Neural cell (in vitro differentiated cells): ENCODE measurements at regions not wholly inside any gene's neighbourhood (a gene's known extent, or its start where the extent isn't known, plus 50 kb on each side); places are given as distances from the start of the nearest gene placed in this dataset.

ENCODE experiments used
- H2AFZ ChIP-seq: fragments of 200-600, 300-800 bp; sonication (generic), shearing (Covaris generic); 2 replicates; pipeline ENCODE4 v1.6.0; 2014; ENCODE audit warnings: low read depth, mild to moderate bottlenecking, antibody characterized with exemption, low read length, moderate library complexity
- H3F3A ChIP-seq: fragments of 200-600 bp; shearing (Covaris generic); 2 replicates; pipeline ENCODE4 v1.6.1; 2016; ENCODE audit warnings: mild to moderate bottlenecking, moderate library complexity, mixed read lengths, antibody characterized with exemption, low read length; ENCODE audit not compliant: insufficient read depth, poor library complexity, severe bottlenecking
- H3K27ac ChIP-seq: fragments of 200-600, 300-800 bp; sonication (generic), shearing (Covaris generic); 2 replicates; pipeline ENCODE4 v1.5.1; 2014; ENCODE audit warnings: mild to moderate bottlenecking, low read length, moderate library complexity
- H3K27me3 ChIP-seq: fragments of 300-800, 200-600 bp; sonication (generic), shearing (Covaris generic); 2 replicates; pipeline ENCODE4 v1.6.0; 2014; ENCODE audit warnings: mild to moderate bottlenecking, low read depth, low read length, moderate library complexity; ENCODE audit not compliant: insufficient read depth
- H3K36me3 ChIP-seq: fragments of 300-800, 200-600 bp; sonication (generic), shearing (Covaris generic); 2 replicates; pipeline ENCODE4 v1.5.1; 2014; ENCODE audit warnings: mild to moderate bottlenecking, antibody characterized with exemption, low read length, moderate library complexity; ENCODE audit not compliant: insufficient read depth
- H3K4me2 ChIP-seq: fragments of 300-800, 200-600 bp; sonication (generic), shearing (Covaris generic); 2 replicates; pipeline ENCODE4 v1.6.0; 2014; ENCODE audit warnings: mild to moderate bottlenecking, low read length
- H3K4me3 ChIP-seq: fragments of 300-800, 200-600 bp; sonication (generic), shearing (Covaris generic); 2 replicates; pipeline ENCODE4 v1.5.1; 2014; ENCODE audit warnings: mild to moderate bottlenecking, low read length, moderate library complexity
- H3K79me2 ChIP-seq: fragments of 200-600 bp; shearing (Covaris generic); replicated peaks from 2 replicates; pipeline ENCODE4 v1.6.0; 2014; ENCODE audit warnings: mild to moderate bottlenecking, low read length, moderate library complexity; ENCODE audit not compliant: insufficient read depth
- H3K9ac ChIP-seq: fragments of 300-800, 200-600 bp; sonication (generic), shearing (Covaris generic); 2 replicates; pipeline ENCODE4 v1.6.1; 2016; ENCODE audit warnings: mild to moderate bottlenecking, low read length, mixed read lengths
- H3K9me2 ChIP-seq: fragments of 200-600 bp; shearing (Covaris generic); 2 replicates; pipeline ENCODE4 v1.6.1; 2016; ENCODE audit warnings: mild to moderate bottlenecking, low read length, mixed read lengths; ENCODE audit not compliant: insufficient read depth
- H3K9me3 ChIP-seq: fragments of 200-600, 300-800 bp; sonication (generic), shearing (Covaris generic); 2 replicates; pipeline ENCODE4 v1.6.1; 2016; ENCODE audit warnings: mild to moderate bottlenecking, mixed run types, low read length, moderate library complexity, mixed read lengths
- H4K20me1 ChIP-seq: fragments of 200-600 bp; shearing (Covaris generic); 2 replicates; pipeline ENCODE4 v1.6.1; 2016; ENCODE audit warnings: mild to moderate bottlenecking, mixed run types; ENCODE audit not compliant: insufficient read depth
- EP300 ChIP-seq: fragments of 450-650 bp; conservative IDR thresholded peaks from 2 replicates; pipeline ENCODE4 v1.6.1; 2014; ENCODE audit warnings: antibody characterized with exemption, mild to moderate bottlenecking, moderate library complexity; ENCODE audit not compliant: poor library complexity, severe bottlenecking
- EZH2 ChIP-seq: fragments of 200-600, 300-800 bp; shearing (Covaris generic), sonication (generic); IDR thresholded peaks from 2 replicates; pipeline ENCODE4 v1.6.1; 2014; ENCODE audit warnings: antibody characterized with exemption, low read length, borderline replicate concordance, mild to moderate bottlenecking; ENCODE audit not compliant: insufficient read depth, poor library complexity, severe bottlenecking
- MXI1 ChIP-seq: fragments of 450-650 bp; conservative IDR thresholded peaks from 2 replicates; pipeline ENCODE4 v1.6.1; 2014; ENCODE audit warnings: antibody characterized with exemption, mild to moderate bottlenecking; ENCODE audit not compliant: poor library complexity, severe bottlenecking
- POLR2AphosphoS5 ChIP-seq: IDR thresholded peaks from 2 replicates; pipeline ENCODE4 v1.6.1; 2012
- RAD21 ChIP-seq: fragments of 450-650 bp; conservative IDR thresholded peaks from 2 replicates; pipeline ENCODE4 v1.6.1; 2014; ENCODE audit warnings: antibody characterized with exemption, mild to moderate bottlenecking, moderate library complexity
- REST ChIP-seq: IDR thresholded peaks from 2 replicates; pipeline ENCODE4 v1.6.1; 2012; ENCODE audit warnings: borderline replicate concordance
- SMC3 ChIP-seq: fragments of 450-650 bp; conservative IDR thresholded peaks from 2 replicates; pipeline ENCODE4 v1.6.1; 2014; ENCODE audit warnings: antibody characterized with exemption, mild to moderate bottlenecking, moderate library complexity; ENCODE audit not compliant: poor library complexity
- TAF1 ChIP-seq: IDR thresholded peaks from 2 replicates; pipeline ENCODE4 v1.6.1; 2012; ENCODE audit warnings: low read depth
- TF ChIP-seq, protein P1 (sequence below): fragments of 450-650 bp; IDR thresholded peaks from 2 replicates; pipeline ENCODE4 v1.5.1; 2014; ENCODE audit warnings: antibody characterized with exemption, mild to moderate bottlenecking, moderate library complexity; ENCODE audit not compliant: poor library complexity, severe bottlenecking

DNA sequence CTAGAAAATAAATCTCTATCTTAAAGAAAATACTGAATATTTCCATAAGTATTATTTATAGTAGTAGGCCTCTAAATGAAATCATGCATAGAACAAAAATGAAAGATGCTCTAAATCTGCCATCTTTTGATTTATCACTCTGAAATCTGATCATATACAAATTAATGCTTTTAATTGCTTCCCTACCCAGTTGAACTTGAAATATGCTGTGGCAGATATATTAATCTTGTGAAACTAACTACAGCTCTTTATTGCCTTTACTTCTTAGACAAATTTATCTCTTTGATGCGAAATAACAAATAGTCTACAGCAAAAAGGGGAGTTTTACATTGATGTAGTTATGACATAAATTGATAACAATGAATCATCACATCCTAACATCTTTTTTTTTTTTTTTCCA lies 510.7 kb upstream of the SLITRK6 start:
- Histone ChIP-seq H3K9ac (no peak overlapping the region), H3K9me2 (no peaks in the 10 kb centered on the region), H4K20me1 (no peaks in the 10 kb centered on the region), H3F3A (no peaks in the 10 kb centered on the region), H3K27me3 (no peaks in the 10 kb centered on the region), H3K9me3 (no peaks in the 10 kb centered on the region), H3K36me3 (no peaks in the 10 kb centered on the region), H3K27ac (no peak overlapping the region), H3K4me3 (no peak overlapping the region), H2AFZ (no peak overlapping the region), H3K79me2 (no peaks in the 10 kb centered on the region), H3K4me2 (no peak overlapping the region)
- no peak for TF ChIP-seq MXI1
- TF ChIP-seq, protein P1, sequence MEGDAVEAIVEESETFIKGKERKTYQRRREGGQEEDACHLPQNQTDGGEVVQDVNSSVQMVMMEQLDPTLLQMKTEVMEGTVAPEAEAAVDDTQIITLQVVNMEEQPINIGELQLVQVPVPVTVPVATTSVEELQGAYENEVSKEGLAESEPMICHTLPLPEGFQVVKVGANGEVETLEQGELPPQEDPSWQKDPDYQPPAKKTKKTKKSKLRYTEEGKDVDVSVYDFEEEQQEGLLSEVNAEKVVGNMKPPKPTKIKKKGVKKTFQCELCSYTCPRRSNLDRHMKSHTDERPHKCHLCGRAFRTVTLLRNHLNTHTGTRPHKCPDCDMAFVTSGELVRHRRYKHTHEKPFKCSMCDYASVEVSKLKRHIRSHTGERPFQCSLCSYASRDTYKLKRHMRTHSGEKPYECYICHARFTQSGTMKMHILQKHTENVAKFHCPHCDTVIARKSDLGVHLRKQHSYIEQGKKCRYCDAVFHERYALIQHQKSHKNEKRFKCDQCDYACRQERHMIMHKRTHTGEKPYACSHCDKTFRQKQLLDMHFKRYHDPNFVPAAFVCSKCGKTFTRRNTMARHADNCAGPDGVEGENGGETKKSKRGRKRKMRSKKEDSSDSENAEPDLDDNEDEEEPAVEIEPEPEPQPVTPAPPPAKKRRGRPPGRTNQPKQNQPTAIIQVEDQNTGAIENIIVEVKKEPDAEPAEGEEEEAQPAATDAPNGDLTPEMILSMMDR: no peak
- no peak for TF ChIP-seq TAF1
- TF ChIP-seq SMC3: no peak
- no peak for TF ChIP-seq EP300
- no peak for TF ChIP-seq POLR2AphosphoS5
- TF ChIP-seq REST: no peak
- no peak for TF ChIP-seq EZH2
- TF ChIP-seq RAD21: no peak

GRCh38 chr13:86313421-86313820 lies 514.2 kb upstream of the SLITRK6 start:
- H3K9ac ChIP-seq: no peak overlapping the region
- H4K20me1 ChIP-seq: no peaks in the 10 kb centered on the region
- no peak overlapping the region for H3K4me3 ChIP-seq
- no peaks in the 10 kb centered on the region for H3F3A ChIP-seq
- no peaks in the 10 kb centered on the region for H3K27me3 ChIP-seq
- H3K79me2 ChIP-seq: no peaks in the 10 kb centered on the region
- no peak overlapping the region for H2AFZ ChIP-seq
- TF ChIP-seq TAF1: no peak
- no peak for TF ChIP-seq RAD21
- TF ChIP-seq EP300: no peak
- TF ChIP-seq MXI1: no peak
- no peak for TF ChIP-seq REST
- TF ChIP-seq POLR2AphosphoS5: no peak
- no peak for TF ChIP-seq SMC3
- TF ChIP-seq, protein P1: no peak
- no peak for TF ChIP-seq EZH2
- no peak overlapping the region for H3K4me2 ChIP-seq
- H3K36me3 ChIP-seq: no peaks in the 10 kb centered on the region
- no peak overlapping the region for H3K27ac ChIP-seq
- H3K9me3 ChIP-seq: no peaks in the 10 kb centered on the region
- no peaks in the 10 kb centered on the region for H3K9me2 ChIP-seq
